Inferior parietal cortex (tissue), 1 donor: ENCODE measurements at regions not wholly inside any gene's neighbourhood (a gene's known extent, or its start where the extent isn't known, plus 50 kb on each side); places are given as distances from the start of the nearest gene placed in this dataset.
"Not testable (repeated sequence)": the region's sequence is repeated elsewhere in the genome, so short reads cannot be mapped to it uniquely, and the experiment has no call there.

ENCODE experiments used
- DNase-seq: peaks from one replicate; pipeline ENCODE4 v3.0.0-alpha.2; 2016; ENCODE audit errors: extremely low spot score

DNA sequence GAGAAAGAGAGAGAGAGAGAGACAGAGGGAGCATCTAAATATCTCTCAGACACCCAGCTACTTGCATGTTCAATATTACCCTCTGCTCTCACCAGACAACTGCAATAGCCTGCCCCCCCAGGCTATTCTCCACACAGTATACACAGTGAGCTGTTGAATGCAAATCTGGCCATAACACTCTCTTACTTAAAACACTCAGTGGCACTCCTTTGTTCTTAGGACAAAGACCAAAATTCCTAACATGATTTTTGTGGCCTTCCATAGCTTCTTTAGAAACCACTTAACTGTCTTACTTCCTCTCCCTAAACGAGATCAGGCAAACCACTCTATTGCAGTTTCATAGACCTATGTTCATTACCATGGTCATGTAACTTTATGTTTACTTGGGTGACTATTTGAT is 903.6 kb upstream of the AUTS2 start:
- no peak for DNase-seq

DNA sequence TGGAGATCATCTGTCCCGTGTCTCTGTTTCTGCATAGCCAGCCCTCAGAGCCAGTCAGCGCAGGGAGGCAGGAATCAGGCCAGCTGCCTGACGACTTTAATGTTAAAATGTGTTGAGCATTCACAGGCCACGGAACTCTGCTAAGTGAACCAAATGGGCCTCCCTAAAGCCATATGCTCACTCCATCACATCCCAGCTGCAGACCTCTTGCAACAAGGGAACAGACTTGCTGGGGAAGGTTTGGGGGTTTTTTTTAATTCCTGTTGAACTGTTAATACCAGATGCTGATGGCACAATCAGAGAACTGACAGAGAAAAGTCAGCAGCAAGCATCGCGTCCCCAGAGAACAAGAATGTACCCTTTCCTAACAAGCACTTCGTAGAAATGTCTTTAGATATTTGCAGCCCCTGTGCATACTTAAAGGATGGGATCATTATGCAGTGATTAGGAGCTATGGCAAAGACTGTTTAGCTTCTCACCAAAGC is 900.4 kb upstream of the AUTS2 start:
- no peak for DNase-seq

DNA sequence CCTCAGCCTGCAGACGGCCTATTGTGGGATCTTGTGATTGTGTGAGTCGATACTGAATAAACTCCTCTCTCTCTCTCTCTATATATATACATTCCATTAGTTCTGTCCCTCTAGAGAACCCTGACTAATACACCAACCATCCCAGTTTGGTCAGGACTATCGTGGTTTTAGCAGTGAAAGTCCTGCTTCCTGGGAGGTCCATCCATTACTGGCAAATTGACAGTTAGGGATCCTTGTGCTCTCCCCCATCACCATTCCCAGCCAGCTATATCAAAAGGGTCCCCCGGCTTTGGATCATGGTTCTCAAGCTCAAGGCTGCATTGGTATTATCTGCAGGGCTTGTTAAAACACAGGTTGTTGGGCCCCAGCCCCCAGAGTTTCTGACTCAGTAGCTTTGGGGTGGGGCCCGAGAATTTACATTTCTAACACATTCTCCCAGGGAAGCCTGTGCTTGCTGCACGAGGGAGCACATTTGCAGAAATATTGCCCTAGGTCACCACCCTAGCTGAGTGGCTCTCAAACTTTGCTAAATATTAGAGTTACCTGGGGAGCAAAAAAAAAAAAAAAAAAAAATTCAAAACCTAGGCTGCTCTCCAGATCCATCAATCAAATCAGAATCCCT is 899.1 kb upstream of the AUTS2 start:
- no peak for DNase-seq

- DNase-seq, result no peak
Observed at GRCh38 chr7:68700414-68700813, 897.9 kb upstream of the AUTS2 start.

GRCh38 chr7:68706291-68706690 is 892.0 kb upstream of the AUTS2 start:
- no peak for DNase-seq

- no peak for DNase-seq
Observed at GRCh38 chr7:68707159-68707558, 891.1 kb upstream of the AUTS2 start.

- DNase-seq, result no peak
Observed at GRCh38 chr7:68707958-68708357, 890.3 kb upstream of the AUTS2 start.

GRCh38 chr7:68712956-68713495 is 885.2 kb upstream of the AUTS2 start:
- DNase-seq, result no peak

DNA sequence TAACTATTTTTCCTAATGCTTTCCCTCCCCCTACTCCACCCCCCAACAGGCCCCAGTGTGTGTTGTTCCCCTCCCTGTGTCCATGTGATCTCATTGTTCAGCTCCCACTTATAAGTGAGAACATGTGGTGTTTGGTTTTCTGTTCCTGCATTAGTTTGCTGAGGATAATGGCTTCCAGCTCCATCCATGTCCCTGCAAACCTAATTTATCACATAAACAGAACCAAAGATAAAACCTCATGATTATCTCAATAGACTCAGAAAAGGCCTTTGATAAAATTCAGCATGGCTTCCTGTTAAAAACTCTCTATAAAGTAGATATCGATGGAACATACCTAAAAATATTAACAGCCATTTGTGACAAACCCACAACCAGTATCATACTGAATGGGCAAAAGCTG is 884.1 kb upstream of the AUTS2 start:
- DNase-seq, result not testable (repeated sequence)

GRCh38 chr7:68715907-68716306 is 882.4 kb upstream of the AUTS2 start:
- no peak for DNase-seq

DNA sequence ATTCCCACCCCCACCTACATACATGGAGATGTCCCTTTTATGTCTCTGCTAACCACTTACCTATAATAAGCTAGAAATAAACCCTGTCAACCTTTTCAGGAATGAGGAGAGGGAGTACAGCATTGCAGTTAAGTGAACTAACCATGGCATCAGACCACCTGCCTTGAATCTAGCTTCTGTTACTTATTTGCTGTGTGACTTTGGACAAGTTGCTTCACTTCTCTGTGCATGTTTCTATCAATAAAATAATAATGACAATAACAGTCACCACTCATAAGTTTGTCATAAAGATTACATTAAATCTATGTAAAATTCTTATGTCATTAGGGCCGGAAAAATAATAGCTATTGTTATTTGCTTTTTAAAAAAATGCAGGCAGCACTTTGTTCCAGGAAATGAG is 881.1 kb upstream of the AUTS2 start:
- DNase-seq, result no peak

GRCh38 chr7:68718097-68718551 is 880.2 kb upstream of the AUTS2 start:
- DNase-seq, result no peak

- DNase-seq, result no peak
Observed at GRCh38 chr7:68720697-68721096, 877.6 kb upstream of the AUTS2 start.

GRCh38 chr7:68722044-68722443 is 876.2 kb upstream of the AUTS2 start:
- DNase-seq, result no peak

DNA sequence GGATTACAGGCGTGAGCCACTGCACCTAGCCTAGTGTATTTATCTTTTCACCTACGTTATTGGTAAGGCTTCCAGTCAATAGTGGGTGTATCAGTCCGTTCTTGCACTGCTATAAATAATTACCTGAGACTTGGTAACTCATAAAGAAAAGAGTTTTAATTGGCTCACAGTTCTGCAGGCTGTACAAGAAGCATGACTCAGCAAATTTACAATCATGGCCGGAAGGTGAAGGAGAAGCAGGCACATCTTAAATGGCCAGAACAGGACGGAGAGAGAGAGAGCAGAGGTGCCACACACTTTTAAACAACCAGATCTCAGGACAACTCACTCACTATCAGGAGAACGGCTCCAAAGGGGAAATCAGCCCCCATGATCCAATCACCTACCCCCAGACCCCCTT is 873.3 kb upstream of the AUTS2 start:
- no peak for DNase-seq

GRCh38 chr7:68725843-68726785 is 872.2 kb upstream of the AUTS2 start:
- no peak for DNase-seq

DNA sequence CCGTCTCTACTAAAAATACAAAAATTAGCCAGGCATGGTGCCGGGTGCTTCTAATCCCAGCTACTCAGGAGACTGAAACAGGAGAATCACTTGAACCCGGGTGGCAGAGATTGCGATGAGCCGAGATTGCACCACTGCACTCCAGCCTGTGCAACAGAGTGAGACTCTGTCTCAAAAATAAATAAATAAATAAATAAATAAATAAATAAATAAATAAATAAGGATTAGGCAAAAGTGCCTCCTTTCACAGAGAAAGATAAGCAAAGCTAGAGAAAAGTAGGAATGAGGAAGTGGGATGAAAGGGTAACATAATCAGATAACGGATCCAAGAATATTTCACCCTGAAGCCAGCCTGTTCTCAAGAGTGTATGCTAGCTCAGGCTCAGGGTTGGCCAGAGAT is 869.6 kb upstream of the AUTS2 start:
- DNase-seq, result not testable (repeated sequence)

DNA sequence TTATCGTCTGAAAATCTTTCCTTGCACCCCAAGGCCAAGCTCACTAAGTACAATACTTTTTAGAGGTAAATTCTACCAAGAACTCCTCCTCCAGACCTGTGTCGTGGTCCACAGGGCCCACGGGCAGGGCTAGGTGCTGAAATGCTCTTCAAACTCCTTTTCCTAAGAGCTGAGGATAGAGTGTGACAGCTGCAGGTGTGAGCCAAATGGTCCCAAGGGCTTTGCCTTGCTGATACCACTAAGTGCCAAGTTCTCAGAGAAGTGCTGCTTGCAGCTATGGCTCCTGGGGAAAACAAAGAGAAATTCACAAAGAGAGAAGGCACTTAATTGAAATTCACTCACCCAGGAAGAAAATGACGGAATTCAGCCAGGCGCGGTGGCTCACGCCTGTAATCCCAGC is 868.9 kb upstream of the AUTS2 start:
- DNase-seq, result no peak

DNA sequence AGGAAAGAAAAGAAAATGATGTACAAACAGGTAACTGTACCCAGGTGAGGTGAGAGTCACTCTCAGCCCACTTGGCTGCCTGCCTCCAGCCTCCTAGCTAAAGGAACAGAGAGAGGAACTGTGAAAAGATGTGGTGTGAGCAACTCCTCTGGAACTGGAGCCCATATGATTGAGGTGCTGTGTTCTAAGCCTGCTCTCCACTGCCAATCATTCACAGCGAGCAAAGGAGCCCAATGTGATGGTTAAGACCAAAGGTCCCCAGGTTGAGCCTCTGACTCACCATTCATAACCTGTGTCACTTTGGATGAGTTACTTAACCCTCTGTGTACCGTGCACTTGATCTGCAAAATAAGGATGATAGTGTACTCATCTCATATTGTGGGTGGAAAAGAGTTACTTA is 868.1 kb upstream of the AUTS2 start:
- DNase-seq, result no peak

- DNase-seq, result no peak
Observed at GRCh38 chr7:68730964-68731363, 867.3 kb upstream of the AUTS2 start.

DNA sequence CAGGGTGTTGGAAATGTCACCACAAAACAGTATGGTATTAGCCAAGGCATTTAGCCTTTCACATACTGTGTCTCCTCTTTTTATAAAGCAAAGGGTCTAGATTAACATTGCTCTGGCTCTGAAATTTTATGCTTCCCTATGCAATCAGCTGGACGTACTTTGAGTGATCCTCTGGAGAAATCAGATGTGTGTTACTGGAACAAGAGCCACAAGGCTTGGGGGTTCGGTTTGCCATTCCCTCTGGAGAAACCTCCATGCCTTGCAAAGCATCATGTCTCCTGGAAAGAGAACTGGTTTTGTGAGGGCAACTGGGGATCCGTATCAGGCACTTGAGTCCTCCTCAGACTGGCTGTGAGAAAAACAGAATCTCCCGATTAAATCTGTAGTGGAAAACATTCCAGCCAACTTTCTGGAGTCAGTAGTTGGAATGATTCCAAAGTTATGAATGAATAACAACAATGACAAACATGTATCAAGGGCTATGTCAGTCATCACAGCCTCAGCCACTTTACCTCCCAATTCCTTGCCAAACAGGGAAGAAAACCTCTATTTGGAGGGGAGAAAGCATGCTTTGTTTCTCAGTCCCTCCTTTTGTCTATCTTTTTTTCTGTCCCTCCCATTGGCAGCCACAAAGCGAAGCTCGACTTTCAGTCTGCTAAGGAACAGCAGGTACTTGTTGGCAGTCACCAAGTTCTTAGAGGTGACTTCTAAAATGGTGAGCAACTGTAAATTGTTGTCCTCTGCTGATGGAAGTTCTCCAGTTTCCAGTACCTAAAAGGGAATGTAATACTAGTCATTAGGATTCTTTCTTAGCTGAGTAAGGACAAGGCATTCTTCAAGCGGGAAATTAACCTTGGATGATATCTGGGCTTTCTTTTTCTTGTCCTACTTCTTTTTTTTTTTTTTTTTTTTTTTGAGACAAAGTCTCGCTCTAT is 864.8 kb upstream of the AUTS2 start:
- no peak for DNase-seq

- no peak for DNase-seq
Observed at GRCh38 chr7:68734431-68734830, 863.8 kb upstream of the AUTS2 start.
